K562 (cell line): ENCODE measurements at regions not wholly inside any gene's neighbourhood (a gene's known extent, or its start where the extent isn't known, plus 50 kb on each side); places are given as distances from the start of the nearest gene placed in this dataset.

ENCODE experiments used
- ATAC-seq: fragments of 200-7000 bp; cut with Tn5 transposase; 3 replicates; pipeline ENCODE4 v1.9.1; 2020; ENCODE audit warnings: moderate library complexity
- BruUV-seq: library from RNA; stranded (reverse); fragments of 400-500 nt; replicated peaks from 2 replicates; lab custom pipeline; 2021; lab: Mats Ljungman, UMichigan
- CTCF ChIA-PET: fragments of 300-600 bp; formaldehyde crosslinking; extraction: SDS; loops from one replicate; lab custom pipeline; 2021; ENCODE audit warnings: low intra/inter-chr PET ratio; lab: Yijun Ruan, JAX
- POLR2A ChIA-PET: fragments of 300-600, 350-650 bp; sonication (Branson Sonifier 250); formaldehyde crosslinking; extraction: SDS; loops from one replicate; lab custom pipeline; 2021; ENCODE audit warnings: antibody characterized with exemption, inconsistent platforms; lab: Yijun Ruan, JAX
- DNase-seq, 4 experiments: peaks; one replicate each; pipeline versions ENCODE4 v3.0.0 to v3.0.0-alpha.2; 2011 to 2018; ENCODE audit warnings: low spot score in 3 of 4, mixed read lengths in 3 of 4; ENCODE audit errors: extremely low read depth in 1 of 4
- FAIRE-seq: peaks from 2 replicates; lab custom pipeline; 2011; peaks lifted over from hg19 to GRCh38; lab: Jason Lieb, UNC
- H2AFZ ChIP-seq: 2 replicates; pipeline ENCODE4 v1.6.0; 2011; ENCODE audit warnings: low read depth, low read length, control low read depth, inconsistent platforms
- H3K27ac ChIP-seq: fragments of 200-600 bp; 3 replicates; pipeline ENCODE4 v1.8.0; 2011; ENCODE audit warnings: low read depth, mild to moderate bottlenecking, control low read depth, inconsistent platforms, low read length, moderate library complexity, mixed read lengths; ENCODE audit errors: extremely low read depth
- H3K27me3 ChIP-seq, 2 experiments: fragments of 300-600 bp in 1 of 2; 2 replicates in 1 of 2; 3 replicates in 1 of 2; pipeline versions ENCODE4 v1.6.0 to v1.8.0; 2011; ENCODE audit warnings: inconsistent platforms in 2 of 2, low read length in 2 of 2, mild to moderate bottlenecking in 1 of 2, mixed read lengths in 1 of 2, moderate library complexity in 1 of 2; ENCODE audit not compliant: control insufficient read depth in 2 of 2, insufficient read depth in 2 of 2
- H3K36me3 ChIP-seq: fragments of 300-600 bp; 3 replicates; pipeline ENCODE4 v1.8.0; 2011; ENCODE audit warnings: mild to moderate bottlenecking, low read length, inconsistent platforms; ENCODE audit not compliant: control insufficient read depth, insufficient read depth
- H3K4me1 ChIP-seq, 2 experiments: fragments of 200-600 bp in 1 of 2; replicated peaks in 1 of 2; 2 replicates in 1 of 2; 3 replicates in 1 of 2; pipeline versions ENCODE4 v1.5.1 to v1.8.0; 2011; ENCODE audit warnings: inconsistent platforms in 2 of 2, low read length in 2 of 2, mild to moderate bottlenecking in 1 of 2, mixed read lengths in 1 of 2, moderate library complexity in 1 of 2; ENCODE audit not compliant: control insufficient read depth in 2 of 2, insufficient read depth in 2 of 2
- H3K4me2 ChIP-seq: 2 replicates; pipeline ENCODE4 v1.6.1; 2011; ENCODE audit warnings: low read length, control low read depth, inconsistent platforms, mixed read lengths; ENCODE audit not compliant: insufficient read depth
- H3K4me3 ChIP-seq: fragments of 200-600 bp; sonication (generic), shearing (Covaris generic); 2 replicates; pipeline ENCODE4 v1.5.1; 2016; ENCODE audit warnings: control low read depth, inconsistent platforms
- H3K79me2 ChIP-seq: fragments of 200-600 bp; 3 replicates; pipeline ENCODE4 v1.8.0; 2011; ENCODE audit warnings: low read length, inconsistent platforms; ENCODE audit not compliant: control insufficient read depth, insufficient read depth
- H3K9ac ChIP-seq, 2 experiments: 2 replicates each; pipeline versions ENCODE4 v1.6.0 to v1.6.1; 2011; ENCODE audit warnings: low read depth in 2 of 2, low read length in 2 of 2, control low read depth in 1 of 2, inconsistent platforms in 1 of 2, mild to moderate bottlenecking in 1 of 2, mixed read lengths in 1 of 2; ENCODE audit not compliant: insufficient read depth in 1 of 2
- H3K9me1 ChIP-seq: one replicate; pipeline ENCODE4 v1.6.0; 2011; ENCODE audit warnings: inconsistent platforms, mild to moderate bottlenecking, low read length, moderate library complexity; ENCODE audit not compliant: control insufficient read depth, insufficient read depth
- H3K9me3 ChIP-seq: replicated peaks from 2 replicates; pipeline ENCODE4 v1.5.1; 2011; ENCODE audit warnings: low read depth, low read length, inconsistent platforms; ENCODE audit not compliant: control insufficient read depth, insufficient read depth
- H4K20me1 ChIP-seq: replicated peaks from 2 replicates; pipeline ENCODE4 v1.6.1; 2011; ENCODE audit warnings: low read length, inconsistent platforms, mixed read lengths; ENCODE audit not compliant: control insufficient read depth, insufficient read depth
- ARID1B ChIP-seq: fragments of 450-650 bp; IDR thresholded peaks from 2 replicates; pipeline ENCODE4 v1.6.1; 2016; ENCODE audit warnings: antibody characterized with exemption, mild to moderate bottlenecking, inconsistent platforms
- DACH1 ChIP-seq: fragments of 450-650 bp; IDR thresholded peaks from 2 replicates; pipeline ENCODE4 v1.6.1; 2018; ENCODE audit not compliant: partially characterized antibody
- ETV1 ChIP-seq: fragments of 450-650 bp; conservative IDR thresholded peaks from 2 replicates; pipeline ENCODE4 v1.6.1; 2016; ENCODE audit warnings: missing genetic modification characterization, control low read depth, low read depth, missing compliant biosample characterization
- FOXP4 ChIP-seq: sonication (generic); formaldehyde crosslinking; IDR thresholded peaks from 2 replicates; pipeline ENCODE4 v1.8.0; 2022; ENCODE audit warnings: mild to moderate bottlenecking, missing genetic modification reagents, borderline replicate concordance
- MYC ChIP-seq, 2 experiments: fragments of 250-450 bp in 1 of 2; sonication (Bioruptor Pico) in 1 of 2; IDR thresholded peaks; 2 replicates each; pipeline versions ENCODE4 v1.5.1 to v1.6.1; 2012 to 2021; ENCODE audit warnings: low read depth in 2 of 2, borderline replicate concordance in 1 of 2, improper control_type of control experiment in 1 of 2, low read length in 1 of 2, mild to moderate bottlenecking in 1 of 2, moderate library complexity in 1 of 2
- ZC3H11A ChIP-seq: IDR thresholded peaks from 2 replicates; pipeline ENCODE4 v1.6.1; 2012; ENCODE audit warnings: low read depth, low read length, improper control_type of control experiment
- WGBS: fragments of 100-300 bp; shearing (Covaris generic); methylation state at CpG from one replicate; pipeline ENCODE4 v1.1.6; 2016; ENCODE audit warnings: low coverage, mixed read lengths; ENCODE audit not compliant: insufficient coverage; ENCODE audit errors: missing lambda C conversion rate; 5-methylcytosine and 5-hydroxymethylcytosine counted together
- in situ Hi-C: fragments of 300-500 bp; cut with MboI; formaldehyde crosslinking; loops from 4 replicates; pipeline ENCODE4 v1.15.0; 2018; ENCODE audit warnings: inconsistent platforms, mixed read lengths
- intact Hi-C: fragments of 100-400 bp; cut with micrococcal nuclease; formaldehyde crosslinking; loops from 2 replicates; pipeline ENCODE4 v1.14.2; 2022

GRCh38 chr2:226073496-226074160 lies 674.1 kb downstream of the NYAP2 start:
- Histone ChIP-seq H3K79me2 (no peaks in the 10 kb centered on the region), H3K4me2 (no peak overlapping the region), H2AFZ (no peak overlapping the region), H3K27ac (no peak overlapping the region), H3K4me3 (no peak overlapping the region), H3K9me1 (no peaks in the 10 kb centered on the region), H4K20me1 (no peaks in the 10 kb centered on the region), H3K36me3 (no peaks in the 10 kb centered on the region), H3K27me3 (no peaks in the 10 kb centered on the region), H3K9me3 (no peaks in the 10 kb centered on the region), H3K4me1 (no peaks in the 10 kb centered on the region), H3K9ac (no peak overlapping the region)
- intact Hi-C loops, result no loop called here
- 0% methylated on average over 2 of the region's 2 CpGs for WGBS
- CTCF ChIA-PET, result no interaction called here
- ATAC-seq (no peak), FAIRE-seq (no peak), DNase-seq (no peak)
- in situ Hi-C loops, result no loop called here
- POLR2A ChIA-PET, result no interaction called here
- no TSS peak for BruUV-seq
- no peak for TF ChIP-seq DACH1
- TF ChIP-seq MYC (IDR thresholded peaks at IDR 0.05; ENCODE audit: low read depth, low read length), result no peak
- no peak for TF ChIP-seq MYC (CRISPR knock-in tag; IDR thresholded peaks at IDR 0.05; ENCODE audit: borderline replicate concordance, low read depth)
- no peak for TF ChIP-seq FOXP4 (CRISPR knock-in tag)
- TF ChIP-seq ARID1B, result no peak
- no peak for TF ChIP-seq ETV1
- no peak for TF ChIP-seq ZC3H11A
